Liver (tissue), 8 donors: ENCODE measurements at regions not wholly inside any gene's neighbourhood (a gene's known extent, or its start where the extent isn't known, plus 50 kb on each side); places are given as distances from the start of the nearest gene placed in this dataset.

Experiments used
- DNase-seq: peaks from one replicate; pipeline ENCODE4 v3.0.0-alpha.2; 2017; ENCODE audit warnings: low spot score
- H3K27ac ChIP-seq, 2 donors: one replicate each; pipeline ENCODE4 v1.7.0; 2013; ENCODE audit warnings: inconsistent platforms in 2 of 2, low read length in 2 of 2, control low read depth in 1 of 2, low read depth in 1 of 2, mild to moderate bottlenecking in 1 of 2
- H3K27me3 ChIP-seq, 4 donors: one replicate each; pipeline versions ENCODE4 v1.6.1 to v1.7.0; 2013; ENCODE audit warnings: low read length in 3 of 4, inconsistent platforms in 1 of 4, mild to moderate bottlenecking in 1 of 4, moderate library complexity in 1 of 4; ENCODE audit not compliant: control insufficient read depth in 4 of 4, insufficient read depth in 4 of 4
- H3K36me3 ChIP-seq, 4 donors: one replicate each; pipeline versions ENCODE4 v1.6.1 to v1.7.0; 2013; ENCODE audit warnings: low read length in 3 of 4, mild to moderate bottlenecking in 3 of 4, low read depth in 1 of 4, moderate library complexity in 1 of 4; ENCODE audit not compliant: control insufficient read depth in 4 of 4, insufficient read depth in 3 of 4
- H3K4me1 ChIP-seq, 4 donors: one replicate each; pipeline versions ENCODE4 v1.6.1 to v1.7.0; 2013; ENCODE audit warnings: low read length in 3 of 4, mild to moderate bottlenecking in 3 of 4, moderate library complexity in 1 of 4; ENCODE audit not compliant: control insufficient read depth in 4 of 4, insufficient read depth in 4 of 4
- H3K4me3 ChIP-seq, 3 donors: one replicate each; pipeline versions ENCODE4 v1.6.1 to v1.7.0; 2013; ENCODE audit warnings: low read length in 3 of 3, control low read depth in 1 of 3, low read depth in 1 of 3, mild to moderate bottlenecking in 1 of 3
- H3K9ac ChIP-seq, 2 donors: one replicate each; pipeline ENCODE4 v1.7.0; 2013; ENCODE audit warnings: low read length in 2 of 2, mild to moderate bottlenecking in 2 of 2, moderate library complexity in 2 of 2, control low read depth in 1 of 2, low read depth in 1 of 2
- H3K9me3 ChIP-seq, 4 donors: one replicate each; pipeline versions ENCODE4 v1.6.1 to v1.7.0; 2013; ENCODE audit warnings: low read length in 3 of 4; ENCODE audit not compliant: control insufficient read depth in 4 of 4
- ATF3 ChIP-seq: IDR thresholded peaks from 2 replicates; pipeline ENCODE4 v1.6.1; 2016; ENCODE audit warnings: antibody characterized with exemption
- CTCF ChIP-seq: fragments of 150-350 bp; IDR thresholded peaks from 2 replicates; pipeline ENCODE4 v1.5.1; 2017; ENCODE audit warnings: improper control_type of control experiment, low read depth, low read length; ENCODE audit not compliant: missing input control
- EGR1 ChIP-seq, 2 donors: IDR thresholded peaks; 2 replicates each; pipeline ENCODE4 v1.6.1; 2016 to 2018; ENCODE audit warnings: antibody characterized with exemption in 2 of 2, low read depth in 2 of 2
- FOXA1 ChIP-seq: IDR thresholded peaks from 2 replicates; pipeline ENCODE4 v1.6.1; 2016; ENCODE audit warnings: antibody characterized with exemption
- FOXA2 ChIP-seq: IDR thresholded peaks from 2 replicates; pipeline ENCODE4 v1.6.1; 2016; ENCODE audit warnings: antibody characterized with exemption
- GABPA ChIP-seq, 2 donors: IDR thresholded peaks in 1 of 2; conservative IDR thresholded peaks in 1 of 2; 2 replicates each; pipeline ENCODE4 v1.6.1; 2016; ENCODE audit warnings: antibody characterized with exemption in 2 of 2, mild to moderate bottlenecking in 1 of 2, moderate library complexity in 1 of 2
- HNF4A ChIP-seq, 2 donors: conservative IDR thresholded peaks; 2 replicates each; pipeline ENCODE4 v1.6.1; 2016; ENCODE audit warnings: antibody characterized with exemption in 2 of 2, mild to moderate bottlenecking in 2 of 2
- HNF4G ChIP-seq: IDR thresholded peaks from 2 replicates; pipeline ENCODE4 v1.6.1; 2016; ENCODE audit warnings: antibody characterized with exemption
- MAX ChIP-seq: IDR thresholded peaks from 2 replicates; pipeline ENCODE4 v1.6.1; 2016; ENCODE audit warnings: antibody characterized with exemption
- NR2F2 ChIP-seq: IDR thresholded peaks from 2 replicates; pipeline ENCODE4 v1.6.1; 2016; ENCODE audit warnings: antibody characterized with exemption
- RAD21 ChIP-seq, 2 donors: IDR thresholded peaks; 2 replicates each; pipeline ENCODE4 v1.6.1; 2016; ENCODE audit warnings: antibody characterized with exemption in 2 of 2, mild to moderate bottlenecking in 2 of 2
- REST ChIP-seq: IDR thresholded peaks from 2 replicates; pipeline ENCODE4 v1.6.1; 2016; ENCODE audit warnings: antibody characterized with exemption, mild to moderate bottlenecking
- RXRA ChIP-seq, 2 donors: IDR thresholded peaks; 2 replicates each; pipeline ENCODE4 v1.6.1; 2017 to 2018; ENCODE audit warnings: antibody characterized with exemption in 2 of 2, mild to moderate bottlenecking in 1 of 2
- YY1 ChIP-seq: IDR thresholded peaks from 2 replicates; pipeline ENCODE4 v1.6.1; 2016; ENCODE audit warnings: antibody characterized with exemption, mild to moderate bottlenecking
- ZBTB33 ChIP-seq: IDR thresholded peaks from 2 replicates; pipeline ENCODE4 v1.6.1; 2016; ENCODE audit warnings: antibody characterized with exemption
- WGBS: extraction: QIAGEN DNeasy Blood & Tissue Kit; methylation state at CpG from one replicate; pipeline ENCODE4 v1.1.7; 2013; 5-methylcytosine and 5-hydroxymethylcytosine counted together
- donor health status: healthy.
- donor health status: healthy.
- donor health status: healthy.
- donor health status: healthy.
- donor health status: healthy.

- H3K27ac ChIP-seq, result no peak overlapping the region
- no peak overlapping the region for H3K9ac ChIP-seq
- no peaks in the 10 kb centered on the region for H3K4me1 ChIP-seq
- H3K36me3 ChIP-seq, result no peaks in the 10 kb centered on the region
- 57% methylated on average over 1 of the region's 1 CpG for WGBS
- no peak for DNase-seq
- H3K4me3 ChIP-seq, result no peak overlapping the region
- H3K9me3 ChIP-seq, result no peaks in the 10 kb centered on the region
- no peaks in the 10 kb centered on the region for H3K27me3 ChIP-seq
- no peak for TF ChIP-seq FOXA2
- TF ChIP-seq HNF4A (conservative IDR thresholded peaks at IDR 0.05), result no peak
- TF ChIP-seq RXRA (IDR thresholded peaks at IDR 0.05), result no peak
- no peak for TF ChIP-seq NR2F2
- TF ChIP-seq MAX, result no peak
- TF ChIP-seq ZBTB33, result no peak
- no peak for TF ChIP-seq CTCF
- TF ChIP-seq EGR1 (IDR thresholded peaks at IDR 0.05; ENCODE audit: low read depth in 2 of 2), result no peak
- TF ChIP-seq FOXA1, result no peak
- TF ChIP-seq YY1, result no peak
- no peak for TF ChIP-seq GABPA (IDR thresholded peaks at IDR 0.05 in 1 of 2, conservative IDR thresholded peaks at IDR 0.05 in 1 of 2)
- TF ChIP-seq RAD21 (IDR thresholded peaks at IDR 0.05), result no peak
- TF ChIP-seq HNF4G, result no peak
- no peak for TF ChIP-seq ATF3
- TF ChIP-seq REST, result no peak
Observed at GRCh38 chr12:77497647-77498046, 333.0 kb upstream of the NAV3 start.

GRCh38 chr12:77496714-77497113 is 334.0 kb upstream of the NAV3 start:
- DNase-seq, result no peak
- 76% methylated on average over 5 of the region's 5 CpGs for WGBS
- Histone ChIP-seq H3K9me3 (no peaks in the 10 kb centered on the region), H3K4me1 (no peaks in the 10 kb centered on the region), H3K4me3 (no peak overlapping the region), H3K36me3 (no peaks in the 10 kb centered on the region), H3K27ac (no peak overlapping the region), H3K27me3 (no peaks in the 10 kb centered on the region), H3K9ac (no peak overlapping the region)
- TF ChIP-seq HNF4A (conservative IDR thresholded peaks at IDR 0.05) (no peak), REST (no peak)
